GM19240 (cell line): ENCODE measurements at regions not wholly inside any gene's neighbourhood (a gene's known extent, or its start where the extent isn't known, plus 50 kb on each side); places are given as distances from the start of the nearest gene placed in this dataset.

Source experiments
- DNase-seq: peaks from one replicate; pipeline ENCODE4 v3.0.0; 2011; ENCODE audit warnings: low spot score; ENCODE audit not compliant: insufficient read length

GRCh38 chr6:44705596-44705995 lies 318.1 kb downstream of the CDC5L start:
- DNase-seq, result no peak

GRCh38 chr6:44706011-44706410 lies 318.5 kb downstream of the CDC5L start:
- DNase-seq, result no peak

DNA sequence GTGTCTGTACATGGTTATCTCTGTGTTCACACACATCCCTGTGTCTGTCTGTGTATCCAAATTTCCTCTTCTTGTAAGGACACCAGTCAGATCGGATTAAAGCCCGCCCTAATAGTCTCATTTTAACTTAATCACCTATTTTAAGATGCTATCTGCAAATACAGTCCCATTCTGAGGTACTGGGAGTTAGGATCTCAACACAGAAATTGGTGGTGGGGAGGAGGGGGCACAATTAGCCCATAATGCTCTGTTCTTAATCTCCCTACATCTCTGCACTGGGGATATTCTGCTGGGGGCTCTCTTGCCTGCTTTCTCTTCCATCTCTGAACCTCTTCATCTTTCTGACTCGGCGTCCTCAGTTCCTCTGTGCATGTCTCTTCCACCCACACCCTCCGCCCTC lies 320.7 kb downstream of the CDC5L start:
- DNase-seq, result no peak

- DNase-seq, result no peak
Observed at GRCh38 chr6:44712353-44713111, 325.0 kb downstream of the CDC5L start.

- no peak for DNase-seq
Observed at GRCh38 chr6:44715188-44715587, 327.7 kb downstream of the CDC5L start.

DNA sequence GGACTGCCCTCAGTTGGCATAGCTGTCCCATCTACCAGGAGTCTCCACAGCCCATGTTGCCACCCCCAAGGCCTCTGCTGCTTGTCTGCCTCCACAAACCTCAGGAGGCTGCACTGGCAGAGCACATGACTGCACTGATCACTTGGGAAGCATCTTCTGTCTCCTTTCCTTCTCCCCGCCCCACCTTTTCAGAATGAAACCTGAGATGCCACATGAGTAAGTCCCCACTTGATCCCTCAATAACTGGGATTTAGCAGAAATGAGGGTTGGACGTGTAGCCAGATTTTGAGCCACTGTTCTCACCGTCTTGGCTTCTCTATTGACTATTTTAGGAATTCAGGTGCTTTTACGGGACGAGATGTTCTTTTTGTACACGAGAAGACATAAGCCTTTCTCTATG lies 328.4 kb downstream of the CDC5L start:
- no peak for DNase-seq

DNA sequence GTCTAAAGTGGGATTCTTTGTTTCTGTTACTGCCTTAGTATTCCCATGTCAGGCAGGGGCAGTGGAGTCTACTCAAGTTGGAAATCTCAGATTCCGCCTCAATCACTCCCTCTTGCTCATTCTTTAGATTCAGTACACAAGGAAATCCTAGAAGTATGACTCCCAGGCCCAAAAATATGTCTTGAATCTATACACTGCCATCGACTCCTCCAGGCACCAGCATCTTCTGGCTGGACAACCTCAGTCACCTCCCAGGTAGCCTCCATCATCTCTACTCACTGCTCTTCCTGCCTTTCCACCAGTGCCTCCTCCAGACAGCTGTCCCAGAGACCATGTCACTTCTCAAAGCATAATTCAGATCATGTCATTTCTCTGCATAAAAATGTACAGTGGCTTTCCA lies 329.9 kb downstream of the CDC5L start:
- no peak for DNase-seq

- no peak for DNase-seq
Observed at GRCh38 chr6:44721954-44722578, 334.6 kb downstream of the CDC5L start.

- DNase-seq, result no peak
Observed at GRCh38 chr6:44722736-44723135, 335.2 kb downstream of the CDC5L start.

GRCh38 chr6:44723439-44724197 lies 336.1 kb downstream of the CDC5L start:
- no peak for DNase-seq

- no peak for DNase-seq
Observed at GRCh38 chr6:44725070-44725469, 337.6 kb downstream of the CDC5L start.

DNA sequence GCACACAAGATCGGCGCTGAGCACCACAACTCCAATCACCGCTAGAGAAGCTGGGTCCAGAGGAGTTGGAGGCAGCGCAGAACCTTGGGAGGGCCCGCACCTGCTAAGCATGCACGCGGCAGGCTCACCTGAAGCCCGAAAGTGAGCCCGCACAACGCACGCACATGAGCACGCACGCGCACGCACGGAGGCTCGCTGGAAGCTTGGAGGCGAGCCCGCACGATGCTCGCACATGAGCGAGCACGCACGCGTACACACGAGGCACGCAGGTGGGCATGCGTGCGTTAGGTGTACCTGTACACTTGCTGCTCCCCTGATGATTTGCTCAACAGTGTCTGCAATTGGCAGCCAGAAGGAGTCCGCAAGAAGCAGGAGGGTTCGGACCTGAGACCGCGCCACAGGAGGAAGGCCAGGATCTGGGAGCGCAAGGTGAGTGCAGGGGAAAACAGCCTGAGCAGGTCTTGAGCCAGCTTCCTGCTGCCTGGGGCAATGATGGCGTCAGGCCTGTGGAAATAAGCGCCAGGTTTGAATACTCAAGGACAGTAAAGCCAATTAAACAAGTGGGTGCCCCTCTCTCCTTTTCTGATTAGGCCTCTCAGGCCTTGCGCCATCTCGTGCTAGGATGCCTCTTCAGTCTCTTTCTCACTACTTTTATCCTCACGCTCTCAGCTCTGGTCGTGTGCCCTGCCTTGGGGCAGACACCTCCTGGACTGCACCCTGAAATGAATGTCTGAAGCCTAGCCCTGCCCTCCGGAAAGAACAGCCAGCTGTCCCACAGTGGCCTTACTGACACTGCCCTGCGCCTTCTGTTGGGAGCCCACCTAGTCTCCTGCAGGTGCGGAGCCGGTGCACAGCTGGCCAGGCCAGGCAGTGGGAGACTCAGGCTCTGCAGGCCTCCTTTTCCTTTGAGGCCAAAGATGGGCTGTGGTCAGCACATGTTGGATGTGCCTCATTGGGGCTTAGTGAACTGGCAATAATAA lies 340.4 kb downstream of the CDC5L start:
- DNase-seq, result no peak

- no peak for DNase-seq
Observed at GRCh38 chr6:44730771-44731391, 343.4 kb downstream of the CDC5L start.

- DNase-seq, result no peak
Observed at GRCh38 chr6:44731485-44732095, 344.1 kb downstream of the CDC5L start.

DNA sequence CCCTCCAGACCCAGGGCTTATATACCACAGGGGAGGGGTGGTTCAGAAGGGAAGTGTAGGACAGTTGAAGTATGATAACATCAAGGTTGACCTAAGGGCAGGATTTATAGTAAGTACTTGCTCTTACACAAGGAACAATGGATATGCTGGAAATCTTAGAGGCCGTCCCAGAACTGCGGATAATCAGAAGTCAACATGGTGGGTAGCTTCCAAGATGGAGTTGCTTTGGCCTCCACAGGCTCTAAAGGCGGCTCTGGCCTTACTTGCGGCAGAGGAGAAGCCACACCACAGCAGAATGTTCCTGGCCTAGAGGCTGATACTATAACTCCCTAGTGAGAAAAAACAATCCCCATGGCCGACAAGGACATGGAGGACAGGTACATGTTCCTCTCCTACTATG lies 344.7 kb downstream of the CDC5L start:
- no peak for DNase-seq

DNA sequence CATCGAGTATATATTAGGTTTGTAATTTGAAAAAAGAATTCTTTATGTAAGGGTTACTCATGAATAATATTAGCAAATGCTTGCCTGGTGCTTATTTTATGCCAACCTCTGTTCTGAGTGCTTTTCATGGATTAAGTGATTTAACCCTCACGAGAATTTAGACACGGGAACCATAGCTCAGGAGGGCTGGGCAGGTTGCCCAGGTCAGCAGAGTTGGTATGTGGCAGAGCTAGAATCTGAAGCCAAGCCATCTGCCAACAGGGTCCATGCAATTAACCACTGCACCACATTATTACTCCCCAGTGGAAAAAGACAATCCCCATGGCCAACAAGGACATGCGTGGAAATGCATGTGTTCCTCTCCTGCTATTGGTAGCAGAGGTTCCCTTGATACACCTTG lies 345.6 kb downstream of the CDC5L start:
- no peak for DNase-seq

GRCh38 chr6:44733868-44734267 lies 346.4 kb downstream of the CDC5L start:
- DNase-seq, result no peak

GRCh38 chr6:44734886-44735629 lies 347.6 kb downstream of the CDC5L start:
- DNase-seq, result no peak

- DNase-seq, result no peak
Observed at GRCh38 chr6:44735630-44735963, 348.1 kb downstream of the CDC5L start.

GRCh38 chr6:44737341-44737740 lies 349.8 kb downstream of the CDC5L start:
- no peak for DNase-seq
